ENCODE measurements at regions not wholly inside any gene's neighbourhood (a gene's known extent, or its start where the extent isn't known, plus 50 kb on each side); places are given as distances from the start of the nearest gene placed in this dataset.

DNA sequence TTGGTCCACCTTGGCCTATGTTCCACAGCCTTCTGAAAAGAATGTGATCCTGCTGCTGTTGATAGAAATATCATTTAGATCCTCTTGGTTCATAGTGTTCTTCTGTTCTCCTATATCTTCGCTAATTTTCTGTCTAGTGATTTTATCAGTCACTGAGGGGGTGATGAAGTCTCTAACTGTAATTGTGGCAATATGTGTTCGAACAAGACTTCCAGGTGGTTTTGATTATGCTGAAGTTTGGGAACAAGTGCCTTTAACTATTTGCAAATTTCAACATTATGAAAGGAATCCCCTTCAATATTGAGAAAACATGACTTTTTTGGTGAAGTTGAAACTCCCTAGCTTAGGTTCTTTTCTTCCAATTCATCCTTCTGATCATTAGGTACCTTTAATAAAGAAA, 140.4 kb downstream of the MTX2 start:
- Histone ChIP-seq H3K27me3 (ENCODE audit: control insufficient read depth, insufficient read depth, low read length) (no peaks in the 10 kb centered on the region), H3K36me3 (ENCODE audit: control insufficient read depth, insufficient read depth, low read length) (no peaks in the 10 kb centered on the region), H3K4me3 (ENCODE audit: low read depth, low read length) (no peak overlapping the region)
- no peak for DNase-seq (ENCODE audit: low read depth)
- CTCF ChIA-PET = interaction anchor here (0.7 kb wide), 1 partner anchor 28 kb away, joined by 3 read pairs; no protein-coding TSS in a partner anchor
- POLR2A ChIA-PET = no interaction called here
- TF ChIP-seq, protein P1, sequence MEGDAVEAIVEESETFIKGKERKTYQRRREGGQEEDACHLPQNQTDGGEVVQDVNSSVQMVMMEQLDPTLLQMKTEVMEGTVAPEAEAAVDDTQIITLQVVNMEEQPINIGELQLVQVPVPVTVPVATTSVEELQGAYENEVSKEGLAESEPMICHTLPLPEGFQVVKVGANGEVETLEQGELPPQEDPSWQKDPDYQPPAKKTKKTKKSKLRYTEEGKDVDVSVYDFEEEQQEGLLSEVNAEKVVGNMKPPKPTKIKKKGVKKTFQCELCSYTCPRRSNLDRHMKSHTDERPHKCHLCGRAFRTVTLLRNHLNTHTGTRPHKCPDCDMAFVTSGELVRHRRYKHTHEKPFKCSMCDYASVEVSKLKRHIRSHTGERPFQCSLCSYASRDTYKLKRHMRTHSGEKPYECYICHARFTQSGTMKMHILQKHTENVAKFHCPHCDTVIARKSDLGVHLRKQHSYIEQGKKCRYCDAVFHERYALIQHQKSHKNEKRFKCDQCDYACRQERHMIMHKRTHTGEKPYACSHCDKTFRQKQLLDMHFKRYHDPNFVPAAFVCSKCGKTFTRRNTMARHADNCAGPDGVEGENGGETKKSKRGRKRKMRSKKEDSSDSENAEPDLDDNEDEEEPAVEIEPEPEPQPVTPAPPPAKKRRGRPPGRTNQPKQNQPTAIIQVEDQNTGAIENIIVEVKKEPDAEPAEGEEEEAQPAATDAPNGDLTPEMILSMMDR (IDR thresholded peaks at IDR 0.05; ENCODE audit: insufficient read depth, low read depth, low read length) = no peak

GRCh38 chr2:176412136-176412535, 142.9 kb downstream of the MTX2 start:
- TF ChIP-seq, protein P1 (IDR thresholded peaks at IDR 0.05; ENCODE audit: insufficient read depth, low read depth, low read length) = no peak
- CTCF ChIA-PET = interaction anchor here (0.6 to 1.5 kb wide), 2 partner anchors 267 to 812 kb away, joined by 3 read pairs; no protein-coding TSS in a partner anchor
- no peak for DNase-seq (ENCODE audit: low read depth)

GRCh38 chr2:176413786-176414185, 144.5 kb downstream of the MTX2 start:
- no peak overlapping the region for H3K4me3 ChIP-seq (ENCODE audit: low read depth, low read length)
- no peaks in the 10 kb centered on the region for H3K36me3 ChIP-seq (ENCODE audit: control insufficient read depth, insufficient read depth, low read length)
- no peak for DNase-seq (ENCODE audit: low read depth)
- POLR2A ChIA-PET = no interaction called here
- TF ChIP-seq, protein P1 (IDR thresholded peaks at IDR 0.05; ENCODE audit: insufficient read depth, low read depth, low read length) = no peak
- CTCF ChIA-PET = interaction anchor here (0.7 to 1.7 kb wide), 2 partner anchors 273 to 665 kb away, joined by 3 to 4 read pairs; no protein-coding TSS in a partner anchor
- no peaks in the 10 kb centered on the region; the same call in 1 of the 2 replicates for H3K27me3 ChIP-seq (ENCODE audit: control insufficient read depth, insufficient read depth, low read length)

More at GRCh38 chr2:176412136-176412535, 142.9 kb downstream of the MTX2 start:
- no peak overlapping the region for H3K4me3 ChIP-seq (ENCODE audit: low read depth, low read length)
- no peaks in the 10 kb centered on the region; the same call in 1 of the 2 replicates for H3K27me3 ChIP-seq (ENCODE audit: control insufficient read depth, insufficient read depth, low read length)
- H3K36me3 ChIP-seq (ENCODE audit: control insufficient read depth, insufficient read depth, low read length) = no peaks in the 10 kb centered on the region
- POLR2A ChIA-PET = no interaction called here

GRCh38 chr2:176414641-176415040, 145.4 kb downstream of the MTX2 start:
- Histone ChIP-seq H3K36me3 (ENCODE audit: control insufficient read depth, insufficient read depth, low read length) (no peaks in the 10 kb centered on the region), H3K27me3 (ENCODE audit: control insufficient read depth, insufficient read depth, low read length) (no peaks in the 10 kb centered on the region; the same call in 1 of the 2 replicates), H3K4me3 (ENCODE audit: low read depth, low read length) (no peak overlapping the region)
- TF ChIP-seq, protein P1 (IDR thresholded peaks at IDR 0.05; ENCODE audit: insufficient read depth, low read depth, low read length) = no peak
- CTCF ChIA-PET = interaction anchor here (1.7 kb wide), 1 partner anchor 274 kb away, joined by 3 read pairs; no protein-coding TSS in a partner anchor
- DNase-seq (ENCODE audit: low read depth) = no peak
- POLR2A ChIA-PET = no interaction called here

DNA sequence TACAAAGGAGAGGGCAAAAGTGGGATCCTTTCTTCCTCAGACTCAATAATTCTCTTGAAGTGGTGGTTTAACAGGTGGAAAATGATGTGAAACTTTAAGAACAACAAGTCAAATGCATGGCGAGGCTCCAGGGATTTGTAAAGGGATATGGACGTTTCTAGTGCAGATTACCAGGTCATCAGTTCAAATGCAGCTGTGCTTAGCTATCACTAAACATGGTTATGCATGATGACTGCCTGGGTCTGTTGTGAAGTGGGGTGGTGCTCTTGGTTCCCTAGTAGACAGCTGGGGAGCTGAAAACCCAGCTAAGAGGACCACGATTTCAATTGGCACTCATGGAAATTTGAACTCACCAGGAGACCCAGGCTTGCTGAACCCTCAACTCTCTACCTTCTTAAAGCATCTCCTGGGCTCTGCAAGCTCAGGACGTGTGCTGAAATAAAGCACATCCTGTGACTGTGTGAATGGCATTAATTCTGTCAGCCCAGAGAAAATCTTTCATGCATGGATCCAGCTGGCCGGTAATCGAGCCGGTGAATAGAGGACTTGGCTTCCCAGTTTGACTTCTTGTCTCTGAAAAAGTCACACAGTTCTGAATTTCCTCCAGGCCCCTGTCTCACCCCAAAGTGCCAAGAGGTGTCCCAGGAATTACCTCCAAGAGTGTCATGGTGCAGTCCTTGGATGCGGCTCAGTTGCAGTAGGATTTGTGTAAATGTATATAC, 146.1 kb downstream of the MTX2 start:
- no peak overlapping the region for H3K4me3 ChIP-seq (ENCODE audit: low read depth, low read length)
- no peaks in the 10 kb centered on the region; the same call in 1 of the 2 replicates for H3K27me3 ChIP-seq (ENCODE audit: control insufficient read depth, insufficient read depth, low read length)
- ChIA-PET CTCF (interaction anchor here (1.7 kb wide), 1 partner anchor 275 kb away, joined by 3 read pairs; no protein-coding TSS in a partner anchor), POLR2A (no interaction called here)
- DNase-seq (ENCODE audit: low read depth) = no peak
- TF ChIP-seq, protein P1 (IDR thresholded peaks at IDR 0.05; ENCODE audit: insufficient read depth, low read depth, low read length) = no peak
- H3K36me3 ChIP-seq (ENCODE audit: control insufficient read depth, insufficient read depth, low read length) = no peaks in the 10 kb centered on the region
